ENCODE measurements at regions not wholly inside any gene's neighbourhood (a gene's known extent, or its start where the extent isn't known, plus 50 kb on each side); places are given as distances from the start of the nearest gene placed in this dataset.

GRCh38 chr10:28853195-28853594 is 175.9 kb downstream of the BAMBI start:
- no peak for DNase-seq (ENCODE audit: low read depth in 1 of 2, low spot score in 1 of 2)

GRCh38 chr10:28857164-28857563 is 179.8 kb downstream of the BAMBI start:
- no peak for DNase-seq (ENCODE audit: low read depth in 1 of 2, low spot score in 1 of 2)

- no peak for DNase-seq (ENCODE audit: low read depth in 1 of 2, low spot score in 1 of 2)
These were observed 181.3 kb downstream of the BAMBI start for GRCh38 chr10:28858646-28859045.

- no peak for DNase-seq (ENCODE audit: low read depth in 1 of 2, low spot score in 1 of 2)
These were observed 182.5 kb downstream of the BAMBI start for GRCh38 chr10:28859791-28860190.

- no peak for DNase-seq (ENCODE audit: low read depth in 1 of 2, low spot score in 1 of 2)
These were observed 184.9 kb downstream of the BAMBI start for GRCh38 chr10:28862219-28862618.

GRCh38 chr10:28869606-28870201 is 192.4 kb downstream of the BAMBI start:
- no peak for DNase-seq (ENCODE audit: low read depth in 1 of 2, low spot score in 1 of 2)

GRCh38 chr10:28871665-28872064 is 194.3 kb downstream of the BAMBI start:
- DNase-seq (ENCODE audit: low read depth in 1 of 2, low spot score in 1 of 2), result no peak

- no peak for DNase-seq (ENCODE audit: low read depth in 1 of 2, low spot score in 1 of 2)
These were observed 195.4 kb downstream of the BAMBI start for GRCh38 chr10:28872587-28873165.

GRCh38 chr10:28873540-28873939 is 196.2 kb downstream of the BAMBI start:
- DNase-seq (ENCODE audit: low read depth in 1 of 2, low spot score in 1 of 2), result no peak

- no peak for DNase-seq (ENCODE audit: low read depth in 1 of 2, low spot score in 1 of 2)
These were observed 196.9 kb downstream of the BAMBI start for GRCh38 chr10:28874210-28874609.

GRCh38 chr10:28875549-28876081 is 198.3 kb downstream of the BAMBI start:
- no peak for DNase-seq (ENCODE audit: low read depth in 1 of 2, low spot score in 1 of 2)

- no peak for DNase-seq (ENCODE audit: low read depth in 1 of 2, low spot score in 1 of 2)
These were observed 201.1 kb downstream of the BAMBI start for GRCh38 chr10:28878236-28878970.

- DNase-seq (ENCODE audit: low read depth in 1 of 2, low spot score in 1 of 2), result no peak
These were observed 201.9 kb downstream of the BAMBI start for GRCh38 chr10:28879246-28879645.

- no peak for DNase-seq (ENCODE audit: low read depth in 1 of 2, low spot score in 1 of 2)
These were observed 202.8 kb downstream of the BAMBI start for GRCh38 chr10:28879875-28880682.

GRCh38 chr10:28880683-28880950 is 203.3 kb downstream of the BAMBI start:
- DNase-seq (ENCODE audit: low read depth in 1 of 2, low spot score in 1 of 2), result no peak

GRCh38 chr10:28881171-28881882 is 204.0 kb downstream of the BAMBI start:
- no peak for DNase-seq (ENCODE audit: low read depth in 1 of 2, low spot score in 1 of 2)

GRCh38 chr10:28883741-28884423 is 206.6 kb downstream of the BAMBI start:
- no peak for DNase-seq (ENCODE audit: low read depth in 1 of 2, low spot score in 1 of 2)

GRCh38 chr10:28890121-28890950 is 213.0 kb downstream of the BAMBI start:
- DNase-seq (ENCODE audit: low read depth in 1 of 2, low spot score in 1 of 2), result no peak

GRCh38 chr10:28891058-28891713 is 213.9 kb downstream of the BAMBI start:
- no peak for DNase-seq (ENCODE audit: low read depth in 1 of 2, low spot score in 1 of 2)

Data from activated CD4-positive, alpha-beta T cell treated with anti-CD3 and anti-CD28 coated beads, Interleukin-2, amount 50 U/mL, for 24 hours (primary cell).